ENCODE measurements at regions not wholly inside any gene's neighbourhood (a gene's known extent, or its start where the extent isn't known, plus 50 kb on each side); places are given as distances from the start of the nearest gene placed in this dataset.

GRCh38 chr16:80408014-80408413 lies 132.8 kb upstream of the DYNLRB2 start:
- H3K27ac Mint-ChIP-seq = no peak overlapping the region
- peaks cover 13% of the 10 kb centered on the region for H3K27me3 Mint-ChIP-seq
- ChIA-PET POLR2A (no interaction called here), CTCF (no interaction called here)
- intact Hi-C loops (cut with micrococcal nuclease) = no loop called here
- ATAC-seq = no peak
- TF ChIP-seq CTCF (IDR thresholded peaks at IDR 0.05) = no peak
- H3K9me3 Mint-ChIP-seq = no peaks in the 10 kb centered on the region
- H3K36me3 Mint-ChIP-seq (ENCODE audit: low read depth) = no peaks in the 10 kb centered on the region
- no peaks in the 10 kb centered on the region for H3K4me1 Mint-ChIP-seq (ENCODE audit: low read depth)
- no peak for DNase-seq
- no peak overlapping the region for H3K4me3 Mint-ChIP-seq

- H3K27ac Mint-ChIP-seq = no peak overlapping the region
- DNase-seq (no peak), ATAC-seq (no peak)
- peaks cover 13% of the 10 kb centered on the region for H3K27me3 Mint-ChIP-seq
- H3K9me3 Mint-ChIP-seq = no peaks in the 10 kb centered on the region
- intact Hi-C loops (cut with micrococcal nuclease) = no loop called here
- no peaks in the 10 kb centered on the region for H3K36me3 Mint-ChIP-seq (ENCODE audit: low read depth)
- no peaks in the 10 kb centered on the region for H3K4me1 Mint-ChIP-seq (ENCODE audit: low read depth)
- TF ChIP-seq CTCF (IDR thresholded peaks at IDR 0.05) = no peak
- no peak overlapping the region for H3K4me3 Mint-ChIP-seq
- ChIA-PET CTCF (no interaction called here), POLR2A (no interaction called here)
These were observed 133.4 kb upstream of the DYNLRB2 start for GRCh38 chr16:80407265-80407987.

- no peaks in the 10 kb centered on the region for H3K4me1 Mint-ChIP-seq (ENCODE audit: low read depth)
- no peaks in the 10 kb centered on the region for H3K9me3 Mint-ChIP-seq
- DNase-seq (no peak), ATAC-seq (no peak)
- TF ChIP-seq CTCF (IDR thresholded peaks at IDR 0.05) = no peak
- no peak overlapping the region for H3K4me3 Mint-ChIP-seq
- POLR2A ChIA-PET = no interaction called here
- intact Hi-C loops (cut with micrococcal nuclease) = no loop called here
- CTCF ChIA-PET = no interaction called here
- peaks cover 13% of the 10 kb centered on the region for H3K27me3 Mint-ChIP-seq
- no peaks in the 10 kb centered on the region for H3K36me3 Mint-ChIP-seq (ENCODE audit: low read depth)
- no peak overlapping the region for H3K27ac Mint-ChIP-seq
These were observed 135.9 kb upstream of the DYNLRB2 start for GRCh38 chr16:80404847-80405246.

- intact Hi-C loops (cut with micrococcal nuclease) = no loop called here
- no peaks in the 10 kb centered on the region for H3K4me1 Mint-ChIP-seq (ENCODE audit: low read depth)
- H3K36me3 Mint-ChIP-seq (ENCODE audit: low read depth) = no peaks in the 10 kb centered on the region
- H3K27me3 Mint-ChIP-seq = peaks cover 13% of the 10 kb centered on the region
- DNase-seq = no peak
- H3K27ac Mint-ChIP-seq = no peak overlapping the region
- ChIA-PET POLR2A (no interaction called here), CTCF (no interaction called here)
- no peak for ATAC-seq
- TF ChIP-seq CTCF (IDR thresholded peaks at IDR 0.05) = no peak
- no peaks in the 10 kb centered on the region for H3K9me3 Mint-ChIP-seq
- H3K4me3 Mint-ChIP-seq = no peak overlapping the region
These were observed 136.9 kb upstream of the DYNLRB2 start for GRCh38 chr16:80403894-80404293.

GRCh38 chr16:80390871-80391489 lies 149.8 kb upstream of the DYNLRB2 start:
- POLR2A ChIA-PET = no interaction called here
- Mint-ChIP-seq H3K4me3 (no peak overlapping the region), H3K36me3 (ENCODE audit: low read depth) (no peaks in the 10 kb centered on the region), H3K27ac (no peak overlapping the region), H3K9me3 (peaks cover 4% of the 10 kb centered on the region), H3K27me3 (peaks cover 7% of the 10 kb centered on the region), H3K4me1 (ENCODE audit: low read depth) (no peaks in the 10 kb centered on the region)
- no peak for ATAC-seq
- intact Hi-C loops (cut with micrococcal nuclease) = no loop called here
- DNase-seq = no peak
- CTCF ChIA-PET = interaction anchor here (1.0 kb wide), 1 partner anchor 67 kb away, joined by 3 read pairs; no protein-coding TSS in a partner anchor
- TF ChIP-seq CTCF (IDR thresholded peaks at IDR 0.05) = no peak
